Prostate gland (tissue), 2 donors: ENCODE measurements at regions not wholly inside any gene's neighbourhood (a gene's known extent, or its start where the extent isn't known, plus 50 kb on each side); places are given as distances from the start of the nearest gene placed in this dataset.

ENCODE experiments used
- POLR2A ChIP-seq: fragments of 450-650 bp; IDR thresholded peaks from one replicate; pipeline ENCODE4 v1.6.1; 2016; ENCODE audit warnings: antibody characterized with exemption, mild to moderate bottlenecking
- TF ChIP-seq, protein P1 (sequence below), 4 experiments: fragments of 200-600 bp in 2 of 4; fragments of 450-650 bp in 2 of 4; sonication (generic) in 2 of 4; IDR thresholded peaks; 1 replicate in 3 of 4; 2 replicates in 1 of 4; pipeline ENCODE4 v1.5.1; 2016 to 2019; ENCODE audit warnings: antibody characterized with exemption in 4 of 4, mild to moderate bottlenecking in 2 of 4, moderate library complexity in 2 of 4

DNA sequence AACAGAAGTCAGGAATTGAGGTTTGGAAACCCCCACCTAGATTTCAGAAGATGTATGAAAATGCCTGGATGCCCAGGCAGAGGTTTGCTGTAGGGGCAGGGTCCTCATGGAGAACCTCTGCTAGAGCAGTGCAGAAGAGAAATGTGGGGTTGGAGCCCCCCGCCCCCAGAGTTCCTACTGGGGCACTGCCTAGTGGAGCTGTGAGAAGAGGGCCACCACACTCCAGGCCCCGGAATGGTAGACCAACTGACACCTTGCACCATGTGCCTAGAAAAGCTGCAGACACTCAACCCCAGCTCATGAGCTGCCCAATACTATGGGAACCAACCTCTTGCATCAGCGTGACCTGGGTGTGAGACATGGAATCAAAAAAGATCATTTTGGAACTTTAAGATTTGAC lies 967.0 kb upstream of the NRXN1 start:
- TF ChIP-seq, protein P1, sequence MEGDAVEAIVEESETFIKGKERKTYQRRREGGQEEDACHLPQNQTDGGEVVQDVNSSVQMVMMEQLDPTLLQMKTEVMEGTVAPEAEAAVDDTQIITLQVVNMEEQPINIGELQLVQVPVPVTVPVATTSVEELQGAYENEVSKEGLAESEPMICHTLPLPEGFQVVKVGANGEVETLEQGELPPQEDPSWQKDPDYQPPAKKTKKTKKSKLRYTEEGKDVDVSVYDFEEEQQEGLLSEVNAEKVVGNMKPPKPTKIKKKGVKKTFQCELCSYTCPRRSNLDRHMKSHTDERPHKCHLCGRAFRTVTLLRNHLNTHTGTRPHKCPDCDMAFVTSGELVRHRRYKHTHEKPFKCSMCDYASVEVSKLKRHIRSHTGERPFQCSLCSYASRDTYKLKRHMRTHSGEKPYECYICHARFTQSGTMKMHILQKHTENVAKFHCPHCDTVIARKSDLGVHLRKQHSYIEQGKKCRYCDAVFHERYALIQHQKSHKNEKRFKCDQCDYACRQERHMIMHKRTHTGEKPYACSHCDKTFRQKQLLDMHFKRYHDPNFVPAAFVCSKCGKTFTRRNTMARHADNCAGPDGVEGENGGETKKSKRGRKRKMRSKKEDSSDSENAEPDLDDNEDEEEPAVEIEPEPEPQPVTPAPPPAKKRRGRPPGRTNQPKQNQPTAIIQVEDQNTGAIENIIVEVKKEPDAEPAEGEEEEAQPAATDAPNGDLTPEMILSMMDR (IDR thresholded peaks at IDR 0.05) = no peak
- TF ChIP-seq POLR2A = no peak
